HEK293 (cell line): ENCODE measurements at regions not wholly inside any gene's neighbourhood (a gene's known extent, or its start where the extent isn't known, plus 50 kb on each side); places are given as distances from the start of the nearest gene placed in this dataset.
A peak's percentile ranks its signal among the peaks of the same experiment; 100 is the strongest.

Source experiments
- CTCF ChIA-PET: fragments of 350-600 bp; formaldehyde crosslinking; extraction: SDS; loops from one replicate; lab custom pipeline; 2021; ENCODE audit warnings: antibody characterized with exemption; lab: Yijun Ruan, JAX
- POLR2A ChIA-PET: fragments of 300-600 bp; formaldehyde crosslinking; extraction: SDS; loops from one replicate; lab custom pipeline; 2020; ENCODE audit warnings: antibody characterized with exemption, inconsistent platforms; lab: Yijun Ruan, JAX
- H3K27ac ChIP-seq: fragments of 200-500 bp; sonication (Bioruptor generic); 2 replicates; pipeline ENCODE4 v1.5.1; 2014; ENCODE audit warnings: low read depth, low read length, control low read depth, inconsistent platforms; ENCODE audit errors: extremely low read depth
- H3K36me3 ChIP-seq, 2 experiments: fragments of 200-500 bp in 1 of 2; sonication (Bioruptor generic) in 1 of 2; 1 replicate in 1 of 2; 2 replicates in 1 of 2; pipeline ENCODE4 v1.5.1; 2014 to 2017; ENCODE audit warnings: inconsistent platforms in 2 of 2, low read length in 2 of 2; ENCODE audit not compliant: control insufficient read depth in 2 of 2, insufficient read depth in 1 of 2
- H3K4me1 ChIP-seq: fragments of 200-500 bp; sonication (Bioruptor generic); 2 replicates; pipeline ENCODE4 v1.5.1; 2014; ENCODE audit warnings: mild to moderate bottlenecking, low read length, inconsistent platforms; ENCODE audit not compliant: control insufficient read depth, insufficient read depth
- H3K4me3 ChIP-seq: 2 replicates; pipeline ENCODE4 v1.5.1; 2011; ENCODE audit warnings: low read depth, mild to moderate bottlenecking, control low read depth, low read length, moderate library complexity
- H3K9me3 ChIP-seq: fragments of 200-500 bp; sonication (Bioruptor generic); 2 replicates; pipeline ENCODE4 v1.5.1; 2014; ENCODE audit warnings: low read depth, low read length, inconsistent platforms; ENCODE audit not compliant: control insufficient read depth, insufficient read depth
- EGR2 ChIP-seq: fragments of 450-650 bp; formaldehyde crosslinking; IDR thresholded peaks from 2 replicates; pipeline ENCODE4 v1.5.1; 2016; ENCODE audit warnings: low read depth, missing biosample characterization, missing genetic modification characterization
- GLI2 ChIP-seq: fragments of 450-650 bp; formaldehyde crosslinking; IDR thresholded peaks from 2 replicates; pipeline ENCODE4; 2017; ENCODE audit warnings: missing biosample characterization, missing genetic modification characterization, low read depth, borderline replicate concordance
- GLIS1 ChIP-seq: fragments of 450-650 bp; formaldehyde crosslinking; IDR thresholded peaks from 2 replicates; pipeline ENCODE4 v1.5.1; 2016; ENCODE audit warnings: missing biosample characterization, missing genetic modification characterization
- PRDM10 ChIP-seq: fragments of 450-650 bp; formaldehyde crosslinking; IDR thresholded peaks from 2 replicates; pipeline ENCODE4 v1.5.1; 2016; ENCODE audit warnings: missing biosample characterization, missing genetic modification characterization
- SP7 ChIP-seq: fragments of 450-650 bp; formaldehyde crosslinking; IDR thresholded peaks from 2 replicates; pipeline ENCODE4 v1.5.1; 2016; ENCODE audit warnings: missing biosample characterization, missing genetic modification characterization
- ZFP41 ChIP-seq: fragments of 450-650 bp; formaldehyde crosslinking; IDR thresholded peaks from 2 replicates; pipeline ENCODE4 v1.5.1; 2016; ENCODE audit warnings: missing biosample characterization, missing genetic modification characterization, borderline replicate concordance
- ZNF155 ChIP-seq: fragments of 450-650 bp; formaldehyde crosslinking; IDR thresholded peaks from 2 replicates; pipeline ENCODE4 v1.5.1; 2016; ENCODE audit warnings: missing biosample characterization, missing genetic modification characterization
- ZNF335 ChIP-seq: fragments of 450-650 bp; formaldehyde crosslinking; conservative IDR thresholded peaks from 2 replicates; pipeline ENCODE4 v1.5.1; 2016; ENCODE audit warnings: missing biosample characterization, missing genetic modification characterization
- ZNF350 ChIP-seq: fragments of 450-650 bp; formaldehyde crosslinking; IDR thresholded peaks from 2 replicates; pipeline ENCODE4 v1.5.0; 2017; ENCODE audit warnings: missing biosample characterization, mild to moderate bottlenecking, missing genetic modification characterization
- ZNF366 ChIP-seq: fragments of 450-650 bp; formaldehyde crosslinking; conservative IDR thresholded peaks from 2 replicates; pipeline ENCODE4 v1.5.1; 2016; ENCODE audit warnings: missing biosample characterization, missing genetic modification characterization
- ZNF37A ChIP-seq: fragments of 450-650 bp; IDR thresholded peaks from 2 replicates; pipeline ENCODE4 v1.5.1; 2018; ENCODE audit warnings: missing biosample characterization, missing genetic modification characterization
- ZNF394 ChIP-seq: fragments of 450-650 bp; formaldehyde crosslinking; IDR thresholded peaks from 2 replicates; pipeline ENCODE4 v1.5.1; 2016; ENCODE audit warnings: missing biosample characterization, missing genetic modification characterization, mild to moderate bottlenecking, moderate library complexity, borderline replicate concordance
- ZNF423 ChIP-seq: fragments of 450-650 bp; formaldehyde crosslinking; IDR thresholded peaks from 2 replicates; pipeline ENCODE4 v1.5.1; 2016; ENCODE audit warnings: missing biosample characterization, missing genetic modification characterization
- ZNF449 ChIP-seq: fragments of 450-650 bp; formaldehyde crosslinking; IDR thresholded peaks from 2 replicates; pipeline ENCODE4 v1.5.1; 2017; ENCODE audit warnings: missing biosample characterization, mild to moderate bottlenecking, missing genetic modification characterization, moderate library complexity
- ZNF585B ChIP-seq: fragments of 450-650 bp; formaldehyde crosslinking; IDR thresholded peaks from 2 replicates; pipeline ENCODE4 v1.5.1; 2016; ENCODE audit warnings: missing biosample characterization, missing genetic modification characterization
- ZNF600 ChIP-seq: fragments of 450-650 bp; formaldehyde crosslinking; IDR thresholded peaks from 2 replicates; pipeline ENCODE4 v1.5.1; 2016; ENCODE audit warnings: missing biosample characterization, missing genetic modification characterization
- ZNF610 ChIP-seq: fragments of 450-650 bp; formaldehyde crosslinking; IDR thresholded peaks from 2 replicates; pipeline ENCODE4 v1.5.1; 2016; ENCODE audit warnings: missing biosample characterization, missing genetic modification characterization, borderline replicate concordance
- ZNF747 ChIP-seq: fragments of 450-650 bp; formaldehyde crosslinking; IDR thresholded peaks from 2 replicates; pipeline ENCODE4 v1.5.1; 2016; ENCODE audit warnings: missing biosample characterization, missing genetic modification characterization
- ZNF843 ChIP-seq: fragments of 450-650 bp; formaldehyde crosslinking; IDR thresholded peaks from 2 replicates; pipeline ENCODE4 v1.5.1; 2016; ENCODE audit warnings: missing biosample characterization, missing genetic modification characterization
- TF ChIP-seq, protein P1 (sequence below): fragments of 450-650 bp; formaldehyde crosslinking; IDR thresholded peaks from 2 replicates; pipeline ENCODE4 v1.5.1; 2016; ENCODE audit warnings: missing biosample characterization, missing genetic modification characterization
- TF ChIP-seq, protein P2 (sequence below): fragments of 450-650 bp; formaldehyde crosslinking; IDR thresholded peaks from 2 replicates; pipeline ENCODE4 v1.5.1; 2016; ENCODE audit warnings: missing biosample characterization, missing genetic modification characterization

DNA sequence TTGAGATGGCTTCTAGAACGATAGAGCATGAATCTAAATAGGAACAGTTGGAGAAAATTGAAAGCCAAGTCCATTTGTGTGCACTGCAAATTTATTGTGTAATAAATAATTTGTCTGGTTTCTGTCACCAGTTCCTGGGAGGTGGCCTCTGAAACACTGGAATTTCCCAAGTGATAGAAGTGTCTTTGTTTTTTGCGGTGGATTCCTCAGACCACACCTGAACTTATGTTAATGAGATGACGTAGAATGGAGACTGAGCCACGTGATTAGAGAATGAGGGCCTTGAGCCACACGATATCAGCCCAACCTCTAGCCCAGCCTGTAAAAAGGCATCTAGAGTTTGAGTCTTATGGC, 105.1 kb downstream of the MSX2 start:
- H3K4me3 ChIP-seq = no peak overlapping the region
- ChIA-PET POLR2A (no interaction called here), CTCF (interaction anchor here (0.6 kb wide), 1 partner anchor 50 kb away, joined by 5 read pairs; no protein-coding TSS in a partner anchor)
- H3K9me3 ChIP-seq = no peaks in the 10 kb centered on the region
- H3K27ac ChIP-seq = no peak overlapping the region
- H3K36me3 ChIP-seq = no peaks in the 10 kb centered on the region
- peaks cover 9% of the 10 kb centered on the region for H3K4me1 ChIP-seq
- no peak for TF ChIP-seq ZNF843
- TF ChIP-seq, protein P1, sequence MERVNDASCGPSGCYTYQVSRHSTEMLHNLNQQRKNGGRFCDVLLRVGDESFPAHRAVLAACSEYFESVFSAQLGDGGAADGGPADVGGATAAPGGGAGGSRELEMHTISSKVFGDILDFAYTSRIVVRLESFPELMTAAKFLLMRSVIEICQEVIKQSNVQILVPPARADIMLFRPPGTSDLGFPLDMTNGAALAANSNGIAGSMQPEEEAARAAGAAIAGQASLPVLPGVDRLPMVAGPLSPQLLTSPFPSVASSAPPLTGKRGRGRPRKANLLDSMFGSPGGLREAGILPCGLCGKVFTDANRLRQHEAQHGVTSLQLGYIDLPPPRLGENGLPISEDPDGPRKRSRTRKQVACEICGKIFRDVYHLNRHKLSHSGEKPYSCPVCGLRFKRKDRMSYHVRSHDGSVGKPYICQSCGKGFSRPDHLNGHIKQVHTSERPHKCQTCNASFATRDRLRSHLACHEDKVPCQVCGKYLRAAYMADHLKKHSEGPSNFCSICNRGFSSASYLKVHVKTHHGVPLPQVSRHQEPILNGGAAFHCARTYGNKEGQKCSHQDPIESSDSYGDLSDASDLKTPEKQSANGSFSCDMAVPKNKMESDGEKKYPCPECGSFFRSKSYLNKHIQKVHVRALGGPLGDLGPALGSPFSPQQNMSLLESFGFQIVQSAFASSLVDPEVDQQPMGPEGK (tag by site-specific recombination) = no peak
- no peak for TF ChIP-seq GLI2 (tag by site-specific recombination)
- TF ChIP-seq PRDM10 = peak; percentile 24; the same call in 1 of the 2 replicates
- TF ChIP-seq ZNF155 (tag by site-specific recombination) = no peak
- TF ChIP-seq ZNF423 (tag by site-specific recombination) = no peak
- peak; percentile 72 for TF ChIP-seq ZNF449
- TF ChIP-seq ZNF610 (tag by site-specific recombination) = no peak
- TF ChIP-seq EGR2 (tag by site-specific recombination) = no peak
- TF ChIP-seq ZNF366 = no peak
- no peak for TF ChIP-seq ZNF394
- TF ChIP-seq, protein P2, sequence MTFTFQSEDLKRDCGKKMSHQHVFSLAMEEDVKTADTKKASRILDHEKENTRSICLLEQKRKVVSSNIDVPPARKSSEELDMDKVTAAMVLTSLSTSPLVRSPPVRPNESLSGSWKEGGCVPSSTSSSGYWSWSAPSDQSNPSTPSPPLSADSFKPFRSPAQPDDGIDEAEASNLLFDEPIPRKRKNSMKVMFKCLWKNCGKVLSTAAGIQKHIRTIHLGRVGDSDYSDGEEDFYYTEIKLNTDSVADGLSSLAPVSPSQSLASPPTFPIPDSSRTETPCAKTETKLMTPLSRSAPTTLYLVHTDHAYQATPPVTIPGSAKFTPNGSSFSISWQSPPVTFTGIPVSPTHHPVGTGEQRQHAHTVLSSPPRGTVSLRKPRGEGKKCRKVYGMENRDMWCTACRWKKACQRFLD (tag by site-specific recombination) = no peak
- 0 out of 2 replicates have a peak, but pooled peaks have one; percentile 21 for TF ChIP-seq ZNF600 (tag by site-specific recombination)
- no peak for TF ChIP-seq ZNF585B (tag by site-specific recombination)
- TF ChIP-seq SP7 = 0 out of 2 replicates have a peak, but pooled peaks have one; percentile 18
- TF ChIP-seq ZNF335 = 0 out of 2 replicates have a peak, but pooled peaks have one; percentile 38
- peak; percentile 37; the same call in 1 of the 2 replicates for TF ChIP-seq GLIS1 (tag by site-specific recombination)
- peak; percentile 52; the same call in 1 of the 2 replicates for TF ChIP-seq ZNF350 (tag by site-specific recombination)
- TF ChIP-seq ZNF37A = no peak
- no peak for TF ChIP-seq ZFP41 (tag by site-specific recombination)
- no peak for TF ChIP-seq ZNF747
